Muscle of leg (tissue), 3 donors: ENCODE measurements at regions not wholly inside any gene's neighbourhood (a gene's known extent, or its start where the extent isn't known, plus 50 kb on each side); places are given as distances from the start of the nearest gene placed in this dataset.

Experiments used
- DNase-seq: peaks from one replicate; pipeline ENCODE4 v3.0.0; 2013
- H3K27ac ChIP-seq: one replicate; pipeline ENCODE4 v1.5.1; 2013; ENCODE audit warnings: mild to moderate bottlenecking, low read length, control low read depth
- H3K27me3 ChIP-seq: one replicate; pipeline ENCODE4 v1.6.1; 2013; ENCODE audit warnings: low read length; ENCODE audit not compliant: control insufficient read depth, insufficient read depth
- H3K36me3 ChIP-seq: one replicate; pipeline ENCODE4 v1.6.1; 2013; ENCODE audit warnings: low read length; ENCODE audit not compliant: control insufficient read depth, insufficient read depth
- H3K4me1 ChIP-seq: one replicate; pipeline ENCODE4 v1.6.1; 2013; ENCODE audit warnings: low read length; ENCODE audit not compliant: control insufficient read depth, insufficient read depth
- H3K4me3 ChIP-seq: one replicate; pipeline ENCODE4 v1.5.1; 2013; ENCODE audit warnings: low read length, control low read depth
- H3K9me3 ChIP-seq: replicated peaks from 2 replicates; pipeline ENCODE4 v1.6.1; 2013; ENCODE audit warnings: low read depth, low read length; ENCODE audit not compliant: control insufficient read depth
- WGBS: methylation state at CpG from one replicate; pipeline ENCODE4 v1.1.5; 2013; ENCODE audit warnings: missing lambda C conversion rate; ENCODE audit not compliant: insufficient coverage; 5-methylcytosine and 5-hydroxymethylcytosine counted together

DNA sequence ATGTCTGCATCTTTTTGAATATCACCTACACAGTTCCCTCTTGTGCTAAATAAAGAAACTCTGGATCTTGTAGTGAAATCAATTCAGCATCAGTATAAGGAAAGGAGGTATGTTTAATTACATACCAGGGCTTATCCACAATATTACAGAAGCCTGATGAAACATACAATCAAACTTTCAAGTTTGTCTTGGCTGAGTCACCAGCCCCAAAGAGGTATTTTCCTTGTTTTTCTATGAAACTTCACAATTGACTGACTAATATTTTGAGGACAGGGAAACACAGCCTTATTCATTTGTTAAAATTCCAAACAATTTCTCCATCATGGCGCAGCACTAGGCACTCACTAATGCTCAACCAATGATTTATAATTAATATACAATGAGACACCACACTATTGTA, 952.4 kb downstream of the PCDH17 start:
- H3K27me3 ChIP-seq, result no peaks in the 10 kb centered on the region
- no peak overlapping the region for H3K27ac ChIP-seq
- no peaks in the 10 kb centered on the region for H3K36me3 ChIP-seq
- H3K9me3 ChIP-seq, result no peaks in the 10 kb centered on the region
- no CpG with 5 or more reads among the region's 1 CpG for WGBS
- no peaks in the 10 kb centered on the region for H3K4me1 ChIP-seq
- no peak for DNase-seq
- no peak overlapping the region for H3K4me3 ChIP-seq

DNA sequence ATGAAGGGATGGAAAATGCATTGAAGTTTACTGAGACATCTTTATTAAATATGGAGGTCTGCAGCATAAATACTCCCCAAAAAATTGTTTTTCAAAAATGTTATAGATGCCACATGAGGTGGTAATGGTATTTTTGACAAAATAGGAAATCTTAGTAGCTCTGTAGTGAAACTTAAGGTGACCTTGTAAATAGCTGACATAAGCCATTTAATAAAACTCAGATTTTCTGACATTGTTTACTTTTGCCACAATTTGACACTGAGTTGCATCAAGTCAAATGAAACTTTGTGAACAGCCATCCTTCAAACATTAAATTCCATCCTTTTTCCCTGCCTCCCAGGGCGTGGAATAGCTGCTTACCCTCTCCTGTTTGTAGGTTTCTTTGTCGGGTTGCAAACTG, 953.1 kb downstream of the PCDH17 start:
- no peak overlapping the region for H3K4me3 ChIP-seq
- no peak for DNase-seq
- WGBS, result no CpG with 5 or more reads among the region's 2 CpGs
- H3K4me1 ChIP-seq, result no peaks in the 10 kb centered on the region
- no peak overlapping the region for H3K27ac ChIP-seq
- no peaks in the 10 kb centered on the region for H3K36me3 ChIP-seq
- H3K27me3 ChIP-seq, result no peaks in the 10 kb centered on the region
- H3K9me3 ChIP-seq, result no peaks in the 10 kb centered on the region

DNA sequence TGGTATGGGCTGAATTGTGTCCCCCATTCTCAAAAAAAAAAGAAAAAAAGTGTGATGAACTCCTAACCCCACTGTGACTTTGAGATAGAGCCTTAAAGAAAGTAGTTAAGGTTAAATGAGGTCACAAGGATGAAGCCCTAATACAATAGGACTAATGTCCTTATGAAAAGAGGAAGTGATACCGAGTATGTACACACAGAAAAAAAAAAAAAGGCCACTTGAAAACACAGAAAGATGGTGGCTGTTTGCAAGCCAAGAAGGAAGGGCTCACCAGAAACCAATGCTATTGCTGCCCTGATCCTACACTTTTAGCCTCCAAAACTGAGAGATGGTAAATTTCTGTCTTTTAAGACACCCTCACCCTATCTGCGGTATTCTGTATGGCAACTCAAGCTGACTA, 955.6 kb downstream of the PCDH17 start:
- WGBS, result no CpG with 5 or more reads among the region's 2 CpGs

DNA sequence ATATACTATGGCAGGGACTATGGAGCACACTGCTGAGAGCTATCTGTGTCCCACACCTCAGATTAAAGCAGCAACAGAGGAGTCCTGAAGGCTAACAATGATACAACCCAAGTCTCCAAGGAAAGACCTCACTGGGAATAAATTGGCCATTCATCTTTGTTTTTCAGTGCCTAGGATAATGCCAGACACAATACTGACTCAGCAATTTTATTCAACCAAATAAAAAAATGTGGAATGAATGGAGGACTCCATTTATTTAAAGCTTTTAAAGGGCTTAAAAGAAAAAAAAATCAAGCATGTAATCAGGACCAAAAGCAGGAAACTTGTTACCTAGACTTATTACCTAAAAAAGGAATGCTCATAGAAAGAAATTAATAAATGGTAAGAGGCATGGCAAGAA, 960.5 kb downstream of the PCDH17 start:
- no peak for DNase-seq
- H3K4me1 ChIP-seq, result no peaks in the 10 kb centered on the region
- no peak overlapping the region for H3K4me3 ChIP-seq
- no peaks in the 10 kb centered on the region for H3K27me3 ChIP-seq
- no peaks in the 10 kb centered on the region for H3K36me3 ChIP-seq
- no peaks in the 10 kb centered on the region for H3K9me3 ChIP-seq
- H3K27ac ChIP-seq, result no peak overlapping the region

More for the DNA sequence above, 955.6 kb downstream of the PCDH17 start:
- H3K9me3 ChIP-seq, result no peaks in the 10 kb centered on the region
- peak; percentile 20 for DNase-seq
- H3K4me3 ChIP-seq, result no peak overlapping the region
- H3K4me1 ChIP-seq, result no peaks in the 10 kb centered on the region
- H3K27ac ChIP-seq, result no peak overlapping the region
- H3K36me3 ChIP-seq, result no peaks in the 10 kb centered on the region
- H3K27me3 ChIP-seq, result no peaks in the 10 kb centered on the region

DNA sequence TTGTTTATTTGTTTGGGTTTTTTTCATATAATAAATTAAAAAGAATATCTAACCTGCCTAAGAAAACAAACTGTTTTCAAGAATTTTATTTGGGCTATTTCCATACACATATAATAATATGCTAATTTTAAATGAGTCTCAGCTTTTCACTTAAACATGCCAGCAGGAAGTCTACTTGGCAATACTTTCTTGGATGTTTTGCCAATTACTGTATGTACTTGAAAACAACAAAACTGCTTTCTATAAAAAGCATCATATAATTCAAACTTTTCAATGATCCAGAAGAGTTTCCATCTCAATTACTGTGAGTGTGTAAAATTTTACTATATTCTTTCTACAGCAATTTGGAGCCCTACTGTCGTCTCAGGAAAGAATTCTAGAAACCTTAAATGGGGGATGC, 961.2 kb downstream of the PCDH17 start:
- no CpG with 5 or more reads among the region's 1 CpG for WGBS
- Histone ChIP-seq H3K36me3 (no peaks in the 10 kb centered on the region), H3K27ac (no peak overlapping the region), H3K9me3 (no peaks in the 10 kb centered on the region), H3K4me3 (no peak overlapping the region), H3K4me1 (no peaks in the 10 kb centered on the region), H3K27me3 (no peaks in the 10 kb centered on the region)
- DNase-seq, result peak; percentile 13

DNA sequence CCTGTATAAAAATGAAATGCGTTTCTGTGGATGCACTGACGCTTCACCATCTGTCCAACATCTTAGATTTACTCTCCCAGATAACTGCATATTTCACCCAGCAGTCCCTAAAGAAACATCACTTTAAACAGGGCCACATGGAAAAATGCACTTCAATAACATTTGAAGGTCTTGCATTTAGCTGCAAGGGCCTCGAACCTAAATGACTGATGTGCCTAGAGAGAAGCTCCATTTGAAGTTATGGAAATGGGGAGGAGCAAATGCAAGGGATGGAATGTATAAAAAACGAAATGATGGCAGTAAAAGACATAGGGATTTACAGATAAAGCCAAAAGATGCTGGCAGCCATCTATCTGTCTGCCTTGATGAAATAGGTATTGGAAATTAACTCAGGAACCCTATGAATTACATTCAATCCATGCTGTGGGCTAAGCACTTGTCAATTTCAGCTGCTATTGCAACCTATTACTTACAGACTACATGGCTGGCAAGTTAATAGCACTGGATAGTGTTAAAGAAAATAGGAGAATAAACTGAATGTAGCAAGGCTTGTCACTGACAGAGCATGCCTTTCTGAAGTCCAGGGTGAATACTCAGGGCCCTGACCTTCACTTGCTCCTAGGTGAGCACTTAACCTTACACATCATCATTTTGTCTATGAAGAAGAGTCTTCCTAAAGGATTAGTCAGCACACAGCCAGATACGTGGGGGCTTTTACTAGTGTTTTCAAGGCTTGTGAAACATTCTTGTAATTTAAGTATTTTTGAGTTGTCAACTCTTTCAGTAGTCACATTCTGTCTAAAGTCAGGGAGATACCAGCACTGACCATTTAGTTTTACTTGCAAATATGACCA, 963.4 kb downstream of the PCDH17 start:
- H3K4me3 ChIP-seq, result no peak overlapping the region
- 48% methylated on average over 4 of the region's 5 CpGs for WGBS
- no peaks in the 10 kb centered on the region for H3K4me1 ChIP-seq
- no peaks in the 10 kb centered on the region for H3K9me3 ChIP-seq
- H3K36me3 ChIP-seq, result no peaks in the 10 kb centered on the region
- no peaks in the 10 kb centered on the region for H3K27me3 ChIP-seq
- DNase-seq, result no peak
- H3K27ac ChIP-seq, result no peak overlapping the region

- no peaks in the 10 kb centered on the region for H3K4me1 ChIP-seq
- H3K36me3 ChIP-seq, result no peaks in the 10 kb centered on the region
- no peaks in the 10 kb centered on the region for H3K9me3 ChIP-seq
- no CpG with 5 or more reads among the region's 2 CpGs for WGBS
- no peak overlapping the region for H3K4me3 ChIP-seq
- DNase-seq, result no peak
- H3K27ac ChIP-seq, result no peak overlapping the region
- H3K27me3 ChIP-seq, result no peaks in the 10 kb centered on the region
Measured at GRCh38 chr13:58597552-58597951, 966.0 kb downstream of the PCDH17 start.

DNA sequence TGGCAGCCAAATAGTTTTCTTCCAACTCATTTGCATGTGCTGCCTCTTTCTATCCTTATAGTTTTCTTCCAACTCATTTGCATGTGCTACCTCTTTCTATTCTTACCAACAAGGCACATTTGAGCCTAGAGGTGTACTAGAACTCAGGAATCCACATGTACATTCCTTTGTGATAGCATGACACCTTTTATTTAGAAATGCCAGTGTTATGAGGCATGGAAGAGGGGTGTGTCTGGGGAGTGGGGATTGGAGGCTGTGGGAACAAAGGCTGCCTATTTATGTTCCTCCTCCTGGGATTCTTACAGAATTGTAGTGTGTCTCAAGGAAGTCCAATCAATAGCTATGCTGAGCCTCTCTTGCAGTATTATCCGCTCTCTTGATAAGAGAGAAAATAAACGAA, 966.7 kb downstream of the PCDH17 start:
- Histone ChIP-seq H3K27me3 (no peaks in the 10 kb centered on the region), H3K4me1 (no peaks in the 10 kb centered on the region), H3K36me3 (no peaks in the 10 kb centered on the region), H3K27ac (no peak overlapping the region), H3K4me3 (no peak overlapping the region), H3K9me3 (no peaks in the 10 kb centered on the region)
- no CpG with 5 or more reads among the region's 2 CpGs for WGBS
- DNase-seq, result no peak

DNA sequence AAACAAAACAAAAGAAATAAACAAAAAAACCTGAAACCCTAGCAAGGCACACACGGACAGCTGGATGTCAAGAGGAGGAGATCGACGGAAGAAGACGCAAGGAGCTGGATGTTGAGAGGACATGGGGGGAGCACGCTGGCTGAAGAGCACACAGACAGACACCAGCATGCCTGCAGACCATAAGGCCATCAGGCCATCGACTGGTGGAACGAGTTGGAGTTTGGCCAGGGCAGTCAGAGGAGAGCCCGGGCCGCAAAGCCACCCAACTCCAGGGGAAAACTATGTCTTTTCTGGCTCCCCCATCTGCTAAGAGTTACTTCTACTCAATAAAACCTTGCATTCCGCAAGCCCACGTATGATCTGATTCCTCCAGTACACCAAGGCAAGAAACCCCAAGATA, 979.6 kb downstream of the PCDH17 start:
- Histone ChIP-seq H3K36me3 (no peaks in the 10 kb centered on the region), H3K9me3 (no peaks in the 10 kb centered on the region), H3K4me3 (no peak overlapping the region), H3K4me1 (no peaks in the 10 kb centered on the region), H3K27ac (no peak overlapping the region), H3K27me3 (no peaks in the 10 kb centered on the region)
- no peak for DNase-seq
- WGBS, result 96% methylated on average over 7 of the region's 11 CpGs

DNA sequence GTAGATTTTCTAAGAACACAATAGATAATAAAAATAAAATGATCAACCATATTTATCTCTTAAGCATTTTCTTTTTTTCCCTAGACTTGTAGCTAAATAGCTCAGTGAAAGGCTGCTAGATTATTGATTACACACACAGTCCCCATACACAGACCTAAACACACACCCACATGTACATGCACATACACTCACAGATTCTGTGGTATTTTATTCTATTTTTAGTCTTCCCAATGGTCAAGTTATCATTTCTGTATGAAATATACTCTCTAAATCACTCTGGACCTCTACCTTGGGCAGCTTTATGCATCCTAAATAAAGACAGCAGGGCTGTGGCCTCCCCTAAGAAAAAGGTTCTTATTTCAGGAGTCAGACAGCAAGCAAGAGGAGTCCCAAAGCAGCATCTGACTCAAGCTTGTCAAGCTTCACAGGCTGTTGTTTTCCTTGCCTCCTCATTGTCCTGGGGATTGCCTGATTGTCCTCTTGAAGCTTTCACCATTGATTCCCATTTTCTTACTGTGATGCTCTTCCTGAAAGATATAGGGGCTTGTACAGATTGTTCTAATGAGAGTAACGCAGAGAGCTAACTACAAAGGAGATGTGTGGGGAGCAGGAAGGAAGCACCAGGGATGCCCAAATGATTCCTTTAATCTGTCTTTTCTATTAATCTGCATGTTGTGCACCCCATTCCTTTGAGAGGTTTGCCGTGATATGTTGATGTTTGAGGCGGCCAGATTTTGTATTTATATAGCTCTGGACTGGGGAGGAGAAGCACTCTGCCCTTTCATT, 986.5 kb downstream of the PCDH17 start:
- H3K27ac ChIP-seq, result no peak overlapping the region
- no peak for DNase-seq
- no peaks in the 10 kb centered on the region for H3K27me3 ChIP-seq
- no peak overlapping the region for H3K4me3 ChIP-seq
- H3K4me1 ChIP-seq, result no peaks in the 10 kb centered on the region
- no peaks in the 10 kb centered on the region for H3K9me3 ChIP-seq
- no peaks in the 10 kb centered on the region for H3K36me3 ChIP-seq
- 60% methylated on average over 1 of the region's 3 CpGs for WGBS
